Urothelium cell line (cell line): ENCODE measurements at regions not wholly inside any gene's neighbourhood (a gene's known extent, or its start where the extent isn't known, plus 50 kb on each side); places are given as distances from the start of the nearest gene placed in this dataset.
A peak's percentile ranks its signal among the peaks of the same experiment; 100 is the strongest.

Experiments used
- DNase-seq: peaks from one replicate; pipeline ENCODE4 v3.0.0; 2011; ENCODE audit warnings: low spot score, mixed read lengths
- FAIRE-seq: peaks from 2 replicates; lab custom pipeline; 2011; peaks lifted over from hg19 to GRCh38; lab: Jason Lieb, UNC

DNA sequence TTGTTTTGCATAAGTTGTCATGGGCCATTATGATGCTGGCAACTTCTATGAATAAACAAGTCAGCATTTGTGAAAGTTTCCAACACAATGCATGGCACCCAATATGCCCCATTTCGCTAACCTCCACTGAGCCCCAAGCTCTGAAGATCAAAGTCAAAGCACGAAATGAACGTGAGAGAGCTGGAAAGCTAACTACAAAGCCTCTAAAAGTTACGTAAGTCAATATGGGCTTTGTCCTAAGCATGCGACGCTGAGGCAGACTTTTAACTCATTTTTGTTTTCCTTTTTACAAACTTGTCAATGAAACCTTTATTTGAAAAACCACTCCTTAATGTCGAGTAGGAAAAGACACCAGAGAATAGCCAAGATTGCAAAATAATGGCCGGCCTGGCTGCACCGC is 131.6 kb upstream of the NUDT7 start:
- DNase-seq = no peak
- FAIRE-seq = no peak

GRCh38 chr16:77591347-77591746 is 131.0 kb upstream of the NUDT7 start:
- FAIRE-seq = no peak
- DNase-seq = no peak

DNA sequence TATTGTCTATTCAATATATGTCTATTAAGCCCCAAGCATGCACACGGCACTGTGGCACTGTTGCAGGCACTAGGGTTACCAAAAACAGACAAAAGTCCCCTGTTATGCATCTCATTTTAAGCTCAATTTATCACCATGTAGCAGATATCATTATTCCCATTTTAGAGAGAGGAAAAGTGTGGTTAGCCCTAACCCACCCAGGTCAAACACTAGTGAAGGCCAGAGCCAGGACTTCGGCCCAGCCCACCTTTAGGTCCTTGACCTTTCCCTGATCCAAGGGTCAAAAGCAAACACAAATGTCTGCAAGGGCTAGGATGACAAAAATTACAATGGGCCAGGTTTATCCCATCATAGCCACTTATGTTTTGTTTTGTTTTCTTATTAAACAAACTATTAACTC is 130.3 kb upstream of the NUDT7 start:
- no peak for FAIRE-seq
- no peak for DNase-seq

DNA sequence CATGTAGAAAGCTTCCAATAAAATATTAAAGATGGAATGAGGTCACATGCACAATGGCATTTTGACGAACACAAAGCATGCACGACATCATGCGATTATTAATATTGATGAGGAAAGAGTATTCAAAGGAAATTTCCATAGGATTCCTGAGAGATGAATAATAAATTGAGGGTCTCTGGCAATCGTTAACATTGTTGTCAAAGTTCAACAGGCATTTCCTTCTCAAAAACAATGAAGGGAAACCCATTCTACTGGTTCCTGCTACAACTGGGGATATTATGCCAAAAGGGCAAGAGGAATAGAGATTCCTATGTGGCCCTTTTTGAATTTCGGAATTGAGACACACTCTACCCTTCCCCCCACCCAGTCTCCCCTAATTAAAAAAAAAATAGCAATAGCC is 128.3 kb upstream of the NUDT7 start:
- DNase-seq (no peak), FAIRE-seq (no peak)

DNA sequence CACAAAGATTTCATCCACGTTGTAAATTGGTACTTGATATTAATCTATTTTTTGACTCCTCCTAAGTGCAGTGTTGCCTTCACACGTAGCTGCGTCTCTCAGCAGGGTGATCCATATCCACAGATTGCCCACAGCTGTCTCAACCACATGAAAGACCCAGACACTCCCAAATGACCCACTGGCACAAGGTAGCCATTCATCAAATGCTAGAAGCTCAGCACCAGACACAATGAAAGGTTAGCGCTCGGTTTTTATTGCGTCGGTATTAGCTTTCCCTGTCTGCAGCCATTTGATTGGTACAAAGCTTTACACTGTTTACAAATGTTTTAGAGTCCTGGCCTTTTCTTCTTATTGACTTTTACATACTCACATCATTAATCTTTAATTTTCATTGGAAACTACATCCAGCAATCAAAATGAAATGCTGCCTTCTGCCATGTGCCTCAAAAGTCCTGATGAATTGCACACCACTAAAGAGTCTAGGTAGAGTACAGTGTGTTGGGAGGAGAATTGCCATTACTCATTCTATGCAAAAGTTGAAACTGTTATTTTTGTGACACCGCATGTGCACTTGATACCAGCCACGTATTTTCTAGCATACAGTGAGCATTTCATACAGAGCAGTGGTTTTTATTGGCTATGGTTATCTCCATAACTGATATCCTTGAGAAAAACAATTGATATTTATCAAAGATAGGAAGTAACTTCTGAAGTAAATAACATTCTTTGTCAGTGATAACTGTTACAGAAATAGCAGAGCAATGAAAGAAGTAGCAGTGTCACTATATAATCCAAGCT is 127.3 kb upstream of the NUDT7 start:
- FAIRE-seq = no peak
- DNase-seq = peak; percentile 15

DNA sequence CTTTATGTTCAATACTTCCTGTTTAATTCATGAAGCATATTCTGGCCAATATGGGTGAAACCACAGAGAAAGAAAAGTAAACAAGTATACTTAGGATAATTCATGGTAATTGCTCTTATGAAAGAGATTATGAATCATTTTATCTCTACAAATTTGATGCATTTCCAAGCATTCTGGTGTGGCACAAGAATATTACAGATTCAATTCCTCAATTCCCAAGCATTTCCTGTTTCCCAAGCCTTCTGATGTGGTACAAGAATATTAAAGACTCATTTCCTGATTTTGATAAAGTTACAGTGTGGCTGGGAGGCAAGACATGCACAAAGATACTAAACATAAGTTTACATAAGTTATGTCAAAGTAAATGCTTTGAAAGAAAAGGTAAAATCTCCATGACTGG is 126.1 kb upstream of the NUDT7 start:
- FAIRE-seq (no peak), DNase-seq (no peak)

- FAIRE-seq = no peak
- peak; percentile 31 for DNase-seq
Observed at GRCh38 chr16:77599793-77600415, 122.4 kb upstream of the NUDT7 start.

DNA sequence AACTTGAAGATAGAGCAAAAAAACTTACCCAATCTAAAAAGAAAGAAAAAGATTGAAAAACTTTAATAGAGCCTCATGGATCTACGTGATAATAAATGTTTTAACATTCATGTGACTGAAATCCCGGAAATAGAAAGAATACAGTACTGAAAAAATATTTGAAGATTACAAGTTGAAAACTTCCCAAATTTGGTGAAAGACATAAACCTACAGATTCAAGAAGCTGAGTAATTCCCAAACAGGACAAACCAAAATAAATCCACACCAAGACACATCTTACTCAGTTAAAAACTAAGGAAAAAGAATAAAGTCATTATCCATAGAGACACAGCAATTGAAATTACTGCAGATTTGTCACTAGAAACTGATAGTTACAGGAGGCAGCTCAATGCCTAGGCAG is 121.8 kb upstream of the NUDT7 start:
- DNase-seq (no peak), FAIRE-seq (no peak)

DNA sequence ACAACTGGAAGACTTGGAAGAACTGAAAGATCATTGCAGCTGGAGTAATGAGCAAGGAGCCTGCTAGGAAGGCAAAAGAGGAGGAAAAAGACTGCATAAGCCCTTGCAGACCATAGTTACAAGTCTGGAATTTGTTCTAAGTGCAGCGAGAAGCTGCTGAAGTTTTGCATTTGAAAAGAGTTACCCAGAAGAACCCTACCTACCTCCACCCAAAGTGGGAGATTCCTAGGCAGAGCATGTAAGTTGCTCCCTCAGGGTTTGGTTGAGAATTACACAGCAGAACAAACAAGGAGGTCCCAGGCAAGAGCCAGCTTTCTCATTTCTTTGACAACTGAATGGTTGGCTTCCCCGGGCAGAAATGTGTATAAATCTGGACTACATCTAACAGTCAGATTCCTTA is 118.7 kb upstream of the NUDT7 start:
- DNase-seq = no peak
- no peak for FAIRE-seq

DNA sequence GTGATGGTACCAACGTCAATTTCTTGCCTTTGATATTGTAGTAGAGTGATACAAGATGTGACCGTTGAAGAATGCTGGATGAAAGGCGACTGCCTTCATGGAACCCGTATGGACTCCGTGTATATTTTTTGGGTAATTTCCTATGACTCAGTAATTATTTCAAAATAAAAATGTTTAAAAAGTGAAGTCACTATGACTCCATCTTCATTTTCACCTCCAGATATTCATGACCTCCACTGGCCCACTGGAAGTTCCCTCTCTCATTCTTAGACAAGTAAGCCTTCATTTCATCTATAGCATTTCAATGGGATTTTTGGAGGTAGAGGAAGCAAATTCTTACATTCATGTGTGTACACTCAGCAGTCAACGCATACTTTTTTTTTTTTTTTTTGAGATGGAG is 111.8 kb upstream of the NUDT7 start:
- DNase-seq (no peak), FAIRE-seq (no peak)

GRCh38 chr16:77611386-77611785 is 110.9 kb upstream of the NUDT7 start:
- FAIRE-seq (no peak), DNase-seq (no peak)

GRCh38 chr16:77612596-77612995 is 109.7 kb upstream of the NUDT7 start:
- FAIRE-seq = no peak
- DNase-seq = no peak

DNA sequence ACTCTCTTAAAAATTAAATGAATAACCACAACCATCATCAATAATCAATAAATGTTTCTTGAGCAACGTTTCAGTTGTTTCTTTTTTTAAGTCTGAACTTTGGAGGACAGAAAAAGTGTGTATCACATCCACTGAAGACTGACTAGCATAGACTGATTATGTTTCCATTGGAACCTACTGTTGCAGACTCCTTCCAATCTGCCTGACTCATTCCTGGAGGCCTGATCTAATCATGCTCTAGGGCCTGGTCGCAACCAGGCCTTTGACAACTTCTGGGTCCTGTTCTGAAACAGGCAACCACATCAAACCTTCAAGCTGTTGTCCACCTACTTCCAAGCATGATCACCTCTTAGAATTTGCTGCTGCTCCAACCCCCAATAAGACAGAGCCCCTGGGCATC is 109.2 kb upstream of the NUDT7 start:
- DNase-seq (no peak), FAIRE-seq (no peak)

- DNase-seq (no peak), FAIRE-seq (no peak)
Observed at GRCh38 chr16:77617553-77617952, 104.8 kb upstream of the NUDT7 start.

GRCh38 chr16:77617996-77618395 is 104.3 kb upstream of the NUDT7 start:
- no peak for DNase-seq
- no peak for FAIRE-seq

GRCh38 chr16:77618951-77619350 is 103.4 kb upstream of the NUDT7 start:
- DNase-seq (no peak), FAIRE-seq (no peak)

GRCh38 chr16:77624085-77624484 is 98.2 kb upstream of the NUDT7 start:
- FAIRE-seq (no peak), DNase-seq (no peak)

DNA sequence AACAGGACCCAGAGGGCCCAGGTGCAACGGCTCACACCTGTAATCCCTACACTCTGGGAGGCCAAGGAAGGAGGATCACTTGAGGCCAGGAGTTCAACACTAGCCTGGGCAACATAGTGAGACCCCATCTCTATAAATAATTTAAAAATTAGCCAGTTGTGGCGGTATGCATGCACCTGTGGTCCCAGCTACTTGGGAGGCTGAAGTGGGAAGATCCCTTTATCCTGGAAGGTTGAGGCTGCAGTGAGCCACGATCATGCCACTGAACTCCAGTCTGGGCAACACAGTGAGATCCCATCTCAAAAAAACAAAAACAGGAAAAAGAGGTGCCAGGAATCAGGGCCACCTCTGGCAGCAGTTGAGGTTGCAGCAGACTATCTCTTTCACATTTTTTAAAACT is 85.7 kb upstream of the NUDT7 start:
- FAIRE-seq (no peak), DNase-seq (no peak)

- DNase-seq = no peak
Observed at GRCh38 chr16:77637940-77638339, 84.4 kb upstream of the NUDT7 start.

DNA sequence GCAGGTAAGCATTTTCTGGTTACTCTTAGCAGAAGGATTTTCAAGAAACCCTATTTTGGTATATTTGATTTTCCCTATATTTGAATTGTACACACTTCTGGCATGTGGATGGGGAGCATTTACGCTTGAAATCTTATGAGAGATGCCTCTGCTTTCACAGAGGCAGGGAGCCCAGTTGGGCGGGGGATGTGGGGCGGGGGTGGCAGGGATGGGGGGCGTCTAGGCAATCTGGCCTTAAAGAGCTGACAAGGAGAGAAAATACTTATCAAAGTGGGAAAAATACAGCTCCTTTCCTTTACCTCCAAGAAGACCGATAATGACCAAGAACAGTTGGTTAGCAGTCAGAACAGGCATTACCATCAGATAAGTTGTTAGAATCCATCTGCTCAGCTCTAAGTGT is 79.1 kb upstream of the NUDT7 start:
- DNase-seq (no peak), FAIRE-seq (no peak)

More at GRCh38 chr16:77637940-77638339, 84.4 kb upstream of the NUDT7 start:
- FAIRE-seq = no peak

DNA sequence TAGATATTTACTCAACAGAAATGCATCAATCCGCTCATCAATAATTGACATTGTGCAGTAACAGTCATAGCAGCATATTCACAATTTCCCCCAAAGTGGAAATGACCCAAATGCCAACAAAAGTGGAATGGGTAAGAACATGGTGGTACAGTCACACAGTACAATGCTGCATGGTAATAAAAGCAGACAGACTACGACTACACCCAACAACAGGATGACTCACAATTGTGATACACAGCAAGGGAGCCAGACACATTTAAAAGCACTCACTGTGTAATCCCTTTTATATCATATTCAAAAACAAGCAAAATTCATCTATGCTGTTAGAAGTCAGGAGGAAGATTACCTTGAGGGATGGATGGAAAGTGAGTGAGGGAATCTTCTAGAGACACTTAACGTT is 76.5 kb upstream of the NUDT7 start:
- FAIRE-seq (no peak), DNase-seq (no peak)

DNA sequence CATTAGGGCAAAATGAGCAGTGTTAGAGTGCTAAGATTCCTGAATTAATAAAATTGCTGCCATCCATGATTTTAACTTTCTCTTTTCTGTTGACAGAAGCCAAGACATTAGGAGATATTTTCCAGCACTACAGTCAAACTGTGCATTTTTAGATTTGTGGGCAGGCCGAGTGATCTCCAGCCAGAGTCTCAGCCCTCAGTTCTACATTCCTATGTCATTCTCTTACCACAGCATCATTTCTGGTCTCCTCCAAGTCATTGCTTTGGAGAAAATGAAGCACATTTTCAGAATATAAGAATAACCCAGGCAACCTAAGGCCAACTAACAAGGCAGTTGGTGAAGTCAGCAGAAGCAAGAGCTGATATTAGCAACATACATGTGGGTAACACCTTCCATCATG is 74.6 kb upstream of the NUDT7 start:
- DNase-seq (no peak), FAIRE-seq (no peak)

DNA sequence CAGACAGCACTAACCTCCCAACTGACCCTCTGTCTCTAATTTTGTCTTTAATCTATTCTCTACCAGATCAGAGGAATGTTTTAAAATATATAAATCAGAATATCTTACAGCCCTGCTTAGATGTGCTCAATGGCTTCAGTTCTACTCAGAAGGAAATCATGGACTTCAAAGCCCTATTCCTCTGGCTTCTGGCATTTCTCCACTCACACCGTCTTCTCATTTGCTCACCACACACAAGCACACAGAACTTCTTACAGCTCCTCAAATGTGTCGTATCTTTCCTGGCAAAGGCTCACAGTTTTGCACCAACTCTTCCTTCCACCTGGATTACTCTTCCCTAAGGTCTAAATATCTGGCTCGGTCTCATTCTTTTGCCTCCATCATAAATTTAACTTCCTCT is 71.6 kb upstream of the NUDT7 start:
- no peak for DNase-seq
- no peak for FAIRE-seq
